GM23248 (cell line): ENCODE measurements at regions not wholly inside any gene's neighbourhood (a gene's known extent, or its start where the extent isn't known, plus 50 kb on each side); places are given as distances from the start of the nearest gene placed in this dataset.

Experiments
- EZH2 ChIP-seq: fragments of 200-600 bp; sonication (generic); IDR thresholded peaks from 2 replicates; pipeline ENCODE4 v1.6.1; 2018; ENCODE audit warnings: antibody characterized with exemption, mild to moderate bottlenecking; ENCODE audit not compliant: insufficient read depth, poor library complexity, severe bottlenecking
- EZH2phosphoT487 ChIP-seq: fragments of 200-600 bp; sonication (generic); IDR thresholded peaks from 2 replicates; pipeline ENCODE4 v1.6.1; 2018; ENCODE audit warnings: antibody characterized with exemption, moderate library complexity, mild to moderate bottlenecking, low read depth; ENCODE audit not compliant: insufficient read depth

DNA sequence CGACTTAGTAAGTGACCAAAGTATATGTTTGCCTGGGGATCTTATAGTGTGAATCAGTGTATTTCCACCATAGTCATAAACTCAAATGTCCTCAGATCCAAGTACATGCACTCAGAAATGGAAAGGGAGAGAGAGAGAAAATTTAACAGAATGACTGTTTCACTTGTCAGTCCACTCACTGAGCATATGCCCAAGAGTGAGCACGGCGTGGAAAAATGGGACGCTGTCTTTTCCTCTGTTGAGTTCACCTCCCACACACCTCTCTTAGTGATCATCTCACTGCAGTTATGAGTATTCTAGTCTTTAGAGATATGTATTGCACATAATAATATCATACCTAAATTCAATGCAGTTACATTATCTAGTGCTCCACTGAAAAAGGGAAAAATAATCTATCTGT is 156.8 kb upstream of the PRMT6 start:
- TF ChIP-seq EZH2, result no peak
- no peak for TF ChIP-seq EZH2phosphoT487
